GM23338 (cell line): ENCODE measurements at regions not wholly inside any gene's neighbourhood (a gene's known extent, or its start where the extent isn't known, plus 50 kb on each side); places are given as distances from the start of the nearest gene placed in this dataset.

Experiments used
- CTCF ChIP-seq, 2 experiments: fragments of 200-600 bp in 1 of 2; sonication (generic) in 1 of 2; conservative IDR thresholded peaks; 2 replicates each; pipeline versions ENCODE4 v1.5.1 to v1.6.1; 2016 to 2017; ENCODE audit warnings: antibody characterized with exemption in 2 of 2, low read depth in 2 of 2, mild to moderate bottlenecking in 2 of 2, moderate library complexity in 1 of 2
- EZH2phosphoT487 ChIP-seq: fragments of 200-600 bp; sonication (generic); IDR thresholded peaks from one replicate; pipeline ENCODE4 v1.8.1; 2018; ENCODE audit warnings: antibody characterized with exemption; ENCODE audit not compliant: unreplicated experiment
- JUNB ChIP-seq: IDR thresholded peaks from one replicate; pipeline ENCODE4 v1.6.1; 2016; ENCODE audit warnings: antibody characterized with exemption; ENCODE audit not compliant: unreplicated experiment
- POLR2AphosphoS5 ChIP-seq: IDR thresholded peaks from 2 replicates; pipeline ENCODE4 v1.6.1; 2016; ENCODE audit warnings: antibody characterized with exemption, low read depth
- STAT1 ChIP-seq: IDR thresholded peaks from one replicate; pipeline ENCODE4 v1.6.1; 2016; ENCODE audit warnings: antibody characterized with exemption; ENCODE audit not compliant: unreplicated experiment
- TF ChIP-seq, protein P1 (sequence below): IDR thresholded peaks from one replicate; pipeline ENCODE4 v1.6.1; 2018; ENCODE audit warnings: antibody characterized with exemption; ENCODE audit not compliant: unreplicated experiment

DNA sequence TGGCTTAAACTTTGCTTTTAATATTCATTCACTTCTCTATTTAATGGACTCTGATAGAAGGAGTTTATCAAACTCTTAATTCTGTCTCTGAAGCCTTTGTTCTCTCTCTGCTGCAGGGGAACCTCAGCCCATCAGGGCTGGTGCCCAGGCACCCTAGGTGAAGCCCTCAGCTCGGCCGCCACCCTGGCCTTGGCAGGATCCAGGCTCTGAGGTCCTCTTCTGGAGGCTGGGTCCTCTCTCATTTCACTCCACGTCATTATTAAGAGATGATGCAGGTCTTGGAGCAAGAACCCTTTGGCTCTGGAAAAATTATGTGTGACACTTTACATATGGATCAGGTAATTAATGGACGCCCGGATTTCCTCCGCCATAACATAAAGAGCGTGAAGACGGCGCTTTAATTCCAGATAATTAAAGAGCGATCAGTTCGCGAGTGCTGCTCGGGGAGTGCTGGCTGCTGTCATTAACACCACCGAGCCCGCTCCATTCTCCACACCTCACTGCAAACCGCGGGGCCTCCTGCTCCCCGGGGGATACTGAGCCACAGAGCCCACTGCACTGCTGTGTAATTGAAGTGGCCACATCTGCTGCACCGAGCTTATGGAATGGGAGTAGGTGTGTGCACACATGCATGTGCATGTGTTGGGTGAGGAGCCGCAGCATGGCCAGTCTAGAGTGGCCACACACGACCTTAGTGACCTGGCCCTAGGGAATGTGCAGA, 259.4 kb upstream of the TNRC6C start:
- no peak for TF ChIP-seq CTCF (conservative IDR thresholded peaks at IDR 0.05; ENCODE audit: low read depth in 2 of 2)
- TF ChIP-seq STAT1 = no peak
- TF ChIP-seq JUNB = no peak
- TF ChIP-seq POLR2AphosphoS5 = no peak
- TF ChIP-seq EZH2phosphoT487 = no peak
- TF ChIP-seq, protein P1, sequence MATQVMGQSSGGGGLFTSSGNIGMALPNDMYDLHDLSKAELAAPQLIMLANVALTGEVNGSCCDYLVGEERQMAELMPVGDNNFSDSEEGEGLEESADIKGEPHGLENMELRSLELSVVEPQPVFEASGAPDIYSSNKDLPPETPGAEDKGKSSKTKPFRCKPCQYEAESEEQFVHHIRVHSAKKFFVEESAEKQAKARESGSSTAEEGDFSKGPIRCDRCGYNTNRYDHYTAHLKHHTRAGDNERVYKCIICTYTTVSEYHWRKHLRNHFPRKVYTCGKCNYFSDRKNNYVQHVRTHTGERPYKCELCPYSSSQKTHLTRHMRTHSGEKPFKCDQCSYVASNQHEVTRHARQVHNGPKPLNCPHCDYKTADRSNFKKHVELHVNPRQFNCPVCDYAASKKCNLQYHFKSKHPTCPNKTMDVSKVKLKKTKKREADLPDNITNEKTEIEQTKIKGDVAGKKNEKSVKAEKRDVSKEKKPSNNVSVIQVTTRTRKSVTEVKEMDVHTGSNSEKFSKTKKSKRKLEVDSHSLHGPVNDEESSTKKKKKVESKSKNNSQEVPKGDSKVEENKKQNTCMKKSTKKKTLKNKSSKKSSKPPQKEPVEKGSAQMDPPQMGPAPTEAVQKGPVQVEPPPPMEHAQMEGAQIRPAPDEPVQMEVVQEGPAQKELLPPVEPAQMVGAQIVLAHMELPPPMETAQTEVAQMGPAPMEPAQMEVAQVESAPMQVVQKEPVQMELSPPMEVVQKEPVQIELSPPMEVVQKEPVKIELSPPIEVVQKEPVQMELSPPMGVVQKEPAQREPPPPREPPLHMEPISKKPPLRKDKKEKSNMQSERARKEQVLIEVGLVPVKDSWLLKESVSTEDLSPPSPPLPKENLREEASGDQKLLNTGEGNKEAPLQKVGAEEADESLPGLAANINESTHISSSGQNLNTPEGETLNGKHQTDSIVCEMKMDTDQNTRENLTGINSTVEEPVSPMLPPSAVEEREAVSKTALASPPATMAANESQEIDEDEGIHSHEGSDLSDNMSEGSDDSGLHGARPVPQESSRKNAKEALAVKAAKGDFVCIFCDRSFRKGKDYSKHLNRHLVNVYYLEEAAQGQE = no peak
